Neural progenitor cell (in vitro differentiated cells): ENCODE measurements at regions not wholly inside any gene's neighbourhood (a gene's known extent, or its start where the extent isn't known, plus 50 kb on each side); places are given as distances from the start of the nearest gene placed in this dataset.

ENCODE experiments used
- EZH2 ChIP-seq: fragments of 200-600 bp; sonication (generic); IDR thresholded peaks from 2 replicates; pipeline ENCODE4 v1.6.1; 2017; ENCODE audit warnings: antibody characterized with exemption, mild to moderate bottlenecking, moderate library complexity
- TF ChIP-seq, protein P1 (sequence below): fragments of 200-600 bp; sonication (generic); IDR thresholded peaks from 2 replicates; pipeline ENCODE4 v1.5.1; 2017; ENCODE audit warnings: antibody characterized with exemption, mild to moderate bottlenecking

DNA sequence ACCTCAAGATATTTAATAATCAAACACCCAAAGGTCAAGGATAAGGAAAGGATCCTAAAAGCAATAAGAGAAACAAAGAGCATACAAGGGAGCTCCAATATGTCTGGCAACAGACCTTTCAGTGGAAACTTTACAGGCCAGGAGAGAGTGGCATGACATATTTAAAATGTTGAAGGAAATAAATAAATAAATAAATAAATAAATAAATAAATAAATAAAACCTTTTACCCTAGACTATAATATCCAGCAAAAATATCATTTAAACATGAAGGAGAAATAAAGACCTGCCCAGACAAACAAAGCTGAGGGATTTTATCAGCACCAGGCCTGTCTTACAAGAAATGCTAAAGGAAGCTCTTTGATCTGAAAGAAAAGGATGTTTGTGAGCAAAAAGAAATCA, 367.8 kb upstream of the PBX1 start:
- TF ChIP-seq, protein P1, sequence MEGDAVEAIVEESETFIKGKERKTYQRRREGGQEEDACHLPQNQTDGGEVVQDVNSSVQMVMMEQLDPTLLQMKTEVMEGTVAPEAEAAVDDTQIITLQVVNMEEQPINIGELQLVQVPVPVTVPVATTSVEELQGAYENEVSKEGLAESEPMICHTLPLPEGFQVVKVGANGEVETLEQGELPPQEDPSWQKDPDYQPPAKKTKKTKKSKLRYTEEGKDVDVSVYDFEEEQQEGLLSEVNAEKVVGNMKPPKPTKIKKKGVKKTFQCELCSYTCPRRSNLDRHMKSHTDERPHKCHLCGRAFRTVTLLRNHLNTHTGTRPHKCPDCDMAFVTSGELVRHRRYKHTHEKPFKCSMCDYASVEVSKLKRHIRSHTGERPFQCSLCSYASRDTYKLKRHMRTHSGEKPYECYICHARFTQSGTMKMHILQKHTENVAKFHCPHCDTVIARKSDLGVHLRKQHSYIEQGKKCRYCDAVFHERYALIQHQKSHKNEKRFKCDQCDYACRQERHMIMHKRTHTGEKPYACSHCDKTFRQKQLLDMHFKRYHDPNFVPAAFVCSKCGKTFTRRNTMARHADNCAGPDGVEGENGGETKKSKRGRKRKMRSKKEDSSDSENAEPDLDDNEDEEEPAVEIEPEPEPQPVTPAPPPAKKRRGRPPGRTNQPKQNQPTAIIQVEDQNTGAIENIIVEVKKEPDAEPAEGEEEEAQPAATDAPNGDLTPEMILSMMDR: no peak
- TF ChIP-seq EZH2: no peak
